Neural cell (in vitro differentiated cells): ENCODE measurements at regions not wholly inside any gene's neighbourhood (a gene's known extent, or its start where the extent isn't known, plus 50 kb on each side); places are given as distances from the start of the nearest gene placed in this dataset.

ENCODE experiments used
- EP300 ChIP-seq: fragments of 450-650 bp; conservative IDR thresholded peaks from 2 replicates; pipeline ENCODE4 v1.6.1; 2014; ENCODE audit warnings: antibody characterized with exemption, mild to moderate bottlenecking, moderate library complexity; ENCODE audit not compliant: poor library complexity, severe bottlenecking
- EZH2 ChIP-seq: fragments of 200-600, 300-800 bp; shearing (Covaris generic), sonication (generic); IDR thresholded peaks from 2 replicates; pipeline ENCODE4 v1.6.1; 2014; ENCODE audit warnings: antibody characterized with exemption, low read length, borderline replicate concordance, mild to moderate bottlenecking; ENCODE audit not compliant: insufficient read depth, poor library complexity, severe bottlenecking
- MXI1 ChIP-seq: fragments of 450-650 bp; conservative IDR thresholded peaks from 2 replicates; pipeline ENCODE4 v1.6.1; 2014; ENCODE audit warnings: antibody characterized with exemption, mild to moderate bottlenecking; ENCODE audit not compliant: poor library complexity, severe bottlenecking
- POLR2AphosphoS5 ChIP-seq: IDR thresholded peaks from 2 replicates; pipeline ENCODE4 v1.6.1; 2012
- RAD21 ChIP-seq: fragments of 450-650 bp; conservative IDR thresholded peaks from 2 replicates; pipeline ENCODE4 v1.6.1; 2014; ENCODE audit warnings: antibody characterized with exemption, mild to moderate bottlenecking, moderate library complexity
- SMC3 ChIP-seq: fragments of 450-650 bp; conservative IDR thresholded peaks from 2 replicates; pipeline ENCODE4 v1.6.1; 2014; ENCODE audit warnings: antibody characterized with exemption, mild to moderate bottlenecking, moderate library complexity; ENCODE audit not compliant: poor library complexity
- TAF1 ChIP-seq: IDR thresholded peaks from 2 replicates; pipeline ENCODE4 v1.6.1; 2012; ENCODE audit warnings: low read depth
- TF ChIP-seq, protein P1 (sequence below): fragments of 450-650 bp; IDR thresholded peaks from 2 replicates; pipeline ENCODE4 v1.5.1; 2014; ENCODE audit warnings: antibody characterized with exemption, mild to moderate bottlenecking, moderate library complexity; ENCODE audit not compliant: poor library complexity, severe bottlenecking
- TF ChIP-seq, protein P2 (sequence below): IDR thresholded peaks from 2 replicates; pipeline ENCODE4 v1.6.1; 2012; ENCODE audit warnings: borderline replicate concordance

DNA sequence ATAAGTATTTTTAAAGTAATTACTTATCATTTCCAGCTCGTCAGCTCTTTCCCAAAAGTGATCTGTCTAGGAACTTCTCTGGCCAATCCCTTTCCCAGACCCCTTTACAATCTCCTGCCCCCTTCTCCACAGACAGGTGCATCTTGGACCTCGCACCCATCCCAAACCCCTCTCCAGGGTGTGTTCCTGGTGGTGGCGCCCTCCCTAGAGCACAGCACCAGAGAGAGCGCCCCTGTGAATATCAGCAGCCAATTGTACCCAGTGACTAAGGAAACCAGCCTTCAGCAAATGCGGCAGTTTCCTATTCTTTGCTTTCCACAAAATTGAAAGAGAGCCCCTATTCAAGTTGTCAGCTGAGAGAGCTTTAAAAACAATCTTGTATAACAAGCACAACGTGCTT is 157.7 kb downstream of the RNASET2 start:
- TF ChIP-seq POLR2AphosphoS5: no peak
- TF ChIP-seq, protein P1, sequence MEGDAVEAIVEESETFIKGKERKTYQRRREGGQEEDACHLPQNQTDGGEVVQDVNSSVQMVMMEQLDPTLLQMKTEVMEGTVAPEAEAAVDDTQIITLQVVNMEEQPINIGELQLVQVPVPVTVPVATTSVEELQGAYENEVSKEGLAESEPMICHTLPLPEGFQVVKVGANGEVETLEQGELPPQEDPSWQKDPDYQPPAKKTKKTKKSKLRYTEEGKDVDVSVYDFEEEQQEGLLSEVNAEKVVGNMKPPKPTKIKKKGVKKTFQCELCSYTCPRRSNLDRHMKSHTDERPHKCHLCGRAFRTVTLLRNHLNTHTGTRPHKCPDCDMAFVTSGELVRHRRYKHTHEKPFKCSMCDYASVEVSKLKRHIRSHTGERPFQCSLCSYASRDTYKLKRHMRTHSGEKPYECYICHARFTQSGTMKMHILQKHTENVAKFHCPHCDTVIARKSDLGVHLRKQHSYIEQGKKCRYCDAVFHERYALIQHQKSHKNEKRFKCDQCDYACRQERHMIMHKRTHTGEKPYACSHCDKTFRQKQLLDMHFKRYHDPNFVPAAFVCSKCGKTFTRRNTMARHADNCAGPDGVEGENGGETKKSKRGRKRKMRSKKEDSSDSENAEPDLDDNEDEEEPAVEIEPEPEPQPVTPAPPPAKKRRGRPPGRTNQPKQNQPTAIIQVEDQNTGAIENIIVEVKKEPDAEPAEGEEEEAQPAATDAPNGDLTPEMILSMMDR: no peak
- TF ChIP-seq, protein P2, sequence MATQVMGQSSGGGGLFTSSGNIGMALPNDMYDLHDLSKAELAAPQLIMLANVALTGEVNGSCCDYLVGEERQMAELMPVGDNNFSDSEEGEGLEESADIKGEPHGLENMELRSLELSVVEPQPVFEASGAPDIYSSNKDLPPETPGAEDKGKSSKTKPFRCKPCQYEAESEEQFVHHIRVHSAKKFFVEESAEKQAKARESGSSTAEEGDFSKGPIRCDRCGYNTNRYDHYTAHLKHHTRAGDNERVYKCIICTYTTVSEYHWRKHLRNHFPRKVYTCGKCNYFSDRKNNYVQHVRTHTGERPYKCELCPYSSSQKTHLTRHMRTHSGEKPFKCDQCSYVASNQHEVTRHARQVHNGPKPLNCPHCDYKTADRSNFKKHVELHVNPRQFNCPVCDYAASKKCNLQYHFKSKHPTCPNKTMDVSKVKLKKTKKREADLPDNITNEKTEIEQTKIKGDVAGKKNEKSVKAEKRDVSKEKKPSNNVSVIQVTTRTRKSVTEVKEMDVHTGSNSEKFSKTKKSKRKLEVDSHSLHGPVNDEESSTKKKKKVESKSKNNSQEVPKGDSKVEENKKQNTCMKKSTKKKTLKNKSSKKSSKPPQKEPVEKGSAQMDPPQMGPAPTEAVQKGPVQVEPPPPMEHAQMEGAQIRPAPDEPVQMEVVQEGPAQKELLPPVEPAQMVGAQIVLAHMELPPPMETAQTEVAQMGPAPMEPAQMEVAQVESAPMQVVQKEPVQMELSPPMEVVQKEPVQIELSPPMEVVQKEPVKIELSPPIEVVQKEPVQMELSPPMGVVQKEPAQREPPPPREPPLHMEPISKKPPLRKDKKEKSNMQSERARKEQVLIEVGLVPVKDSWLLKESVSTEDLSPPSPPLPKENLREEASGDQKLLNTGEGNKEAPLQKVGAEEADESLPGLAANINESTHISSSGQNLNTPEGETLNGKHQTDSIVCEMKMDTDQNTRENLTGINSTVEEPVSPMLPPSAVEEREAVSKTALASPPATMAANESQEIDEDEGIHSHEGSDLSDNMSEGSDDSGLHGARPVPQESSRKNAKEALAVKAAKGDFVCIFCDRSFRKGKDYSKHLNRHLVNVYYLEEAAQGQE: no peak
- TF ChIP-seq SMC3: no peak
- no peak for TF ChIP-seq EZH2
- no peak for TF ChIP-seq MXI1
- TF ChIP-seq EP300: no peak
- TF ChIP-seq RAD21: no peak
- no peak for TF ChIP-seq TAF1
